DOHH2 (cell line): ENCODE measurements at regions not wholly inside any gene's neighbourhood (a gene's known extent, or its start where the extent isn't known, plus 50 kb on each side); places are given as distances from the start of the nearest gene placed in this dataset.

Experiments
- H3F3A ChIP-seq: fragments of 200-600 bp; sonication (generic), shearing (Covaris generic); 2 replicates; pipeline ENCODE4 v1.6.0; 2016; ENCODE audit warnings: antibody characterized with exemption, mild to moderate bottlenecking; ENCODE audit not compliant: control insufficient read depth, insufficient read depth
- H3K27ac ChIP-seq: fragments of 200-600 bp; sonication (generic); 2 replicates; pipeline ENCODE4 v1.5.1; 2014; ENCODE audit warnings: low read depth, mild to moderate bottlenecking, low read length, moderate library complexity
- H3K27me3 ChIP-seq: fragments of 200-600 bp; sonication (generic); 2 replicates; pipeline ENCODE4 v1.6.1; 2014; ENCODE audit warnings: mild to moderate bottlenecking, low read length, mixed read lengths; ENCODE audit not compliant: control insufficient read depth
- H3K36me3 ChIP-seq: fragments of 200-600 bp; sonication (generic); 2 replicates; pipeline ENCODE4 v1.6.1; 2014; ENCODE audit warnings: mild to moderate bottlenecking, low read length, moderate library complexity, mixed read lengths; ENCODE audit not compliant: control insufficient read depth
- H3K4me1 ChIP-seq: fragments of 200-600 bp; sonication (generic); 2 replicates; pipeline ENCODE4 v1.6.1; 2014; ENCODE audit warnings: mild to moderate bottlenecking, low read length, mixed read lengths; ENCODE audit not compliant: control insufficient read depth
- H3K4me2 ChIP-seq: fragments of 200-600 bp; sonication (generic); 2 replicates; pipeline ENCODE4 v1.6.0; 2014; ENCODE audit warnings: mild to moderate bottlenecking, low read length, moderate library complexity
- H3K4me3 ChIP-seq: fragments of 200-600 bp; sonication (generic); 2 replicates; pipeline ENCODE4 v1.5.1; 2014; ENCODE audit warnings: mild to moderate bottlenecking, low read length, mixed read lengths
- H3K79me2 ChIP-seq: fragments of 200-600 bp; sonication (generic); 2 replicates; pipeline ENCODE4 v1.6.1; 2014; ENCODE audit warnings: mild to moderate bottlenecking, low read length, mixed read lengths; ENCODE audit not compliant: control insufficient read depth
- H3K9me2 ChIP-seq: fragments of 200-600 bp; sonication (generic); replicated peaks from 2 replicates; pipeline ENCODE4 v1.6.1; 2014; ENCODE audit warnings: mild to moderate bottlenecking, low read length, mixed read lengths; ENCODE audit not compliant: control insufficient read depth
- H3K9me3 ChIP-seq: fragments of 200-600 bp; sonication (generic); 2 replicates; pipeline ENCODE4 v1.6.1; 2014; ENCODE audit warnings: antibody characterized with exemption, low read length, mixed read lengths; ENCODE audit not compliant: control insufficient read depth, insufficient read depth
- H4K20me1 ChIP-seq: fragments of 200-600 bp; sonication (generic); 2 replicates; pipeline ENCODE4 v1.6.0; 2014; ENCODE audit warnings: low read depth, mild to moderate bottlenecking, antibody characterized with exemption, low read length, moderate library complexity; ENCODE audit not compliant: control insufficient read depth, insufficient read depth
- CTCF ChIP-seq: fragments of 200-600 bp; sonication (generic); IDR thresholded peaks from one replicate; pipeline ENCODE4 v1.5.1; 2014; ENCODE audit warnings: antibody characterized with exemption, mild to moderate bottlenecking, low read depth, low read length; ENCODE audit not compliant: poor library complexity, severe bottlenecking
- EZH2phosphoT487 ChIP-seq: fragments of 200-600 bp; sonication (generic); IDR thresholded peaks from 2 replicates; pipeline ENCODE4 v1.6.1; 2017; ENCODE audit warnings: borderline replicate concordance, mild to moderate bottlenecking, antibody characterized with exemption, low read length, moderate library complexity, mixed read lengths

- H3K9me3 ChIP-seq: no peaks in the 10 kb centered on the region
- no peaks in the 10 kb centered on the region for H4K20me1 ChIP-seq
- H3K79me2 ChIP-seq: no peaks in the 10 kb centered on the region
- no peaks in the 10 kb centered on the region for H3F3A ChIP-seq
- 0 out of 2 replicates have a peak, but pooled peaks cover 3% of the 10 kb centered on the region for H3K27me3 ChIP-seq
- no peak overlapping the region for H3K4me3 ChIP-seq
- no peak overlapping the region for H3K4me2 ChIP-seq
- H3K36me3 ChIP-seq: no peaks in the 10 kb centered on the region
- no peaks in the 10 kb centered on the region for H3K9me2 ChIP-seq
- H3K4me1 ChIP-seq: no peaks in the 10 kb centered on the region
- TF ChIP-seq EZH2phosphoT487 (no peak), CTCF (no peak)
- H3K27ac ChIP-seq: no peak overlapping the region
These were observed 126.9 kb downstream of the LRIG2 start for GRCh38 chr1:113199760-113200455.

DNA sequence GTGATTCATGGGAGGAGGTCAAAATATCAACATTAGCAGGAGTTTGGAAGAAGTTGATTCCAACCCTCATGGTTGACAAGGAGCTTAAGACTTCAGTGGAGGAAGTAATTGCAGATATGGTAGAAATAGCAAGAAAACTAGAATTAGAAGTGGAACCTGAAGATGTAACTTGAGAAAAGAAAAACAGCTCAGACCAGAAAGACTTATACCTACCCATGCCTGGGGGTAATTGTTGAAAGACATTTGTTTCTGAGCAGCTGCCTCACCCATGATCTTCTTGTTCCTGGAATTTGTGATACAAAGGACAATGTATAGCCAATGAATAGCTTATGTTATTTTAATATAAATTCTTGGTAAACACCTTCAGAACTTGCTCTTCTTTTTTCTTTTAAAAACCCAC is 128.6 kb downstream of the LRIG2 start:
- no peak overlapping the region for H3K27ac ChIP-seq
- no peaks in the 10 kb centered on the region for H4K20me1 ChIP-seq
- H3K9me3 ChIP-seq: no peaks in the 10 kb centered on the region
- no peaks in the 10 kb centered on the region for H3K79me2 ChIP-seq
- no peaks in the 10 kb centered on the region for H3K36me3 ChIP-seq
- no peak overlapping the region for H3K4me2 ChIP-seq
- no peak for TF ChIP-seq EZH2phosphoT487
- no peak for TF ChIP-seq CTCF
- no peak overlapping the region for H3K4me3 ChIP-seq
- 0 out of 2 replicates have a peak, but pooled peaks cover 3% of the 10 kb centered on the region for H3K27me3 ChIP-seq
- no peaks in the 10 kb centered on the region for H3F3A ChIP-seq
- no peaks in the 10 kb centered on the region for H3K9me2 ChIP-seq
- H3K4me1 ChIP-seq: no peaks in the 10 kb centered on the region

DNA sequence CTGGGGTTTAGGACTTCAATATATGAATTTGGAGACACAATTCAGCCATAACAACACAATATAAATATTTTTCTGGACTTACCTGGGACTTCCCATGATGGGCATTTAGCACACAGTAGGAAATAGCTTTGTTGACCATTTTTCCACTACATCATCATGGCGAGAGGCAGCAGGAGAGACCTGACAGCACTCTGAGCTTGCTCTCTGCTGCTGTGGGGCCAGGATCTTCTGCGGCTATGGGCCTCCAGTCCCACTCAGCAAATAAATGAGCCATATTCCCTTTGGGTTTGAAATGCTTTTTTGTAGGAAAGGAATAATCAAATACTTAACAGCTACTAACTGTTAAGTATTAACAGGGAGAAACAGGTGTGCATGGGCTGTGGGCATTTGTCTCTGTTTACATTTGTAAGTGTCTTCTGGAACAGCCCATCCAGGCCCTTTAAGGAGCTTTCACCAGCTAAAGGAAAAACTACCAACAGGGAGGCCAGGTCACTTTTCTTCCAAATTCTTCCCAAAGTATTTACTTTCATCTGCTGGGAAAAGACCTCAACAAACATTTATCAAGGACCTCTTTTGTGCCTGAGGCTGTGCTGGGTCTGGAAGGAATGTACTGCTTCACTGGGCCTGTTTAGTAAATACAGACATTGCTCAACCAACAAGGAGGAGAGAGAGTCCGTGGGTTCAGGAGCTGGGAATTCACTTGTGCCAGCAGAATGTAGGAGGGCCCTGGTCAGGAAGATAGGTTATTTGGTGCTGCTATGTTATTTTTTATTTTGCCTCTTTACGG is 133.2 kb downstream of the LRIG2 start:
- H3K27ac ChIP-seq: no peak overlapping the region
- H3K79me2 ChIP-seq: no peaks in the 10 kb centered on the region
- H3K4me2 ChIP-seq: no peak overlapping the region
- no peaks in the 10 kb centered on the region for H3K4me1 ChIP-seq
- H3K9me3 ChIP-seq: no peaks in the 10 kb centered on the region
- no peak overlapping the region for H3K4me3 ChIP-seq
- no peaks in the 10 kb centered on the region for H4K20me1 ChIP-seq
- H3K36me3 ChIP-seq: no peaks in the 10 kb centered on the region
- H3K9me2 ChIP-seq: no peaks in the 10 kb centered on the region
- TF ChIP-seq EZH2phosphoT487 (no peak), CTCF (no peak)
- H3F3A ChIP-seq: no peaks in the 10 kb centered on the region
- H3K27me3 ChIP-seq: peaks cover 8% of the 10 kb centered on the region; the same call in 1 of the 2 replicates
